Ishikawa (cell line): ENCODE measurements at regions not wholly inside any gene's neighbourhood (a gene's known extent, or its start where the extent isn't known, plus 50 kb on each side); places are given as distances from the start of the nearest gene placed in this dataset.

Experiments used
- CEBPB ChIP-seq: IDR thresholded peaks from 2 replicates; pipeline ENCODE4 v1.6.1; 2012
- CREB1 ChIP-seq: IDR thresholded peaks from 2 replicates; pipeline ENCODE4 v1.6.1; 2012; ENCODE audit warnings: low read depth
- EGR1 ChIP-seq: IDR thresholded peaks from 2 replicates; pipeline ENCODE4 v1.6.1; 2012
- EP300 ChIP-seq: IDR thresholded peaks from 2 replicates; pipeline ENCODE4 v1.6.1; 2012; ENCODE audit warnings: borderline replicate concordance
- MAX ChIP-seq: IDR thresholded peaks from 2 replicates; pipeline ENCODE4 v1.6.1; 2012
- NFIC ChIP-seq: IDR thresholded peaks from 2 replicates; pipeline ENCODE4 v1.6.1; 2012
- RAD21 ChIP-seq: IDR thresholded peaks from 2 replicates; pipeline ENCODE4 v1.6.1; 2012; ENCODE audit warnings: low read depth
- TAF1 ChIP-seq: IDR thresholded peaks from 2 replicates; pipeline ENCODE4 v1.6.1; 2012; ENCODE audit warnings: low read depth, mild to moderate bottlenecking
- TCF12 ChIP-seq: IDR thresholded peaks from 2 replicates; pipeline ENCODE4 v1.6.1; 2012; ENCODE audit warnings: low read depth

- TF ChIP-seq MAX (no peak), CREB1 (no peak), RAD21 (no peak), EP300 (no peak), TAF1 (no peak), EGR1 (no peak), TCF12 (no peak), NFIC (no peak), CEBPB (no peak)
These were observed 634.3 kb upstream of the SOX11 start for GRCh38 chr2:5057891-5058351.
